Naive thymus-derived CD4-positive, alpha-beta T cell (primary cell): ENCODE measurements at regions not wholly inside any gene's neighbourhood (a gene's known extent, or its start where the extent isn't known, plus 50 kb on each side); places are given as distances from the start of the nearest gene placed in this dataset.

Source experiments
- ATAC-seq: fragments of 150-1000 bp; cut with Tn5 transposase; 2 replicates; pipeline ENCODE4 v1.10.0; 2021; ENCODE audit warnings: mild to moderate bottlenecking, moderate library complexity
- CTCF ChIA-PET: fragments of 350-600 bp; sonication (Branson Sonifier 250); formaldehyde crosslinking; loops from one replicate; lab custom pipeline; 2021; ENCODE audit warnings: antibody characterized with exemption; lab: Charles Lee
- POLR2A ChIA-PET: fragments of 350-600 bp; sonication (Branson Sonifier 250); formaldehyde crosslinking; loops from one replicate; lab custom pipeline; 2021; ENCODE audit warnings: antibody characterized with exemption, inconsistent platforms; lab: Charles Lee
- DNase-seq, 9 donors: peaks; one replicate each; pipeline versions ENCODE4 v3.0.0 to v3.0.0-alpha.2; 2020 to 2022; ENCODE audit warnings: mixed read lengths in 1 of 9
- H3K27ac ChIP-seq: one replicate; pipeline ENCODE4 v1.7.0; 2013; ENCODE audit warnings: mild to moderate bottlenecking, low read depth, low read length, moderate library complexity
- H3K27me3 ChIP-seq, 2 donors: one replicate each; pipeline ENCODE4 v1.7.0; 2013; ENCODE audit warnings: low read length in 2 of 2, mild to moderate bottlenecking in 2 of 2, moderate library complexity in 2 of 2; ENCODE audit not compliant: control insufficient read depth in 2 of 2, insufficient read depth in 2 of 2
- H3K36me3 ChIP-seq, 3 experiments: 1 replicate in 2 of 3; 2 replicates in 1 of 3; pipeline ENCODE4 v1.7.0; 2013; ENCODE audit warnings: low read length in 3 of 3, mild to moderate bottlenecking in 3 of 3, moderate library complexity in 1 of 3; ENCODE audit not compliant: insufficient read depth in 3 of 3, control insufficient read depth in 2 of 3
- H3K4me1 ChIP-seq, 2 donors: one replicate each; pipeline ENCODE4 v1.7.0; 2013; ENCODE audit warnings: low read length in 2 of 2, mild to moderate bottlenecking in 2 of 2, moderate library complexity in 1 of 2; ENCODE audit not compliant: control insufficient read depth in 2 of 2, insufficient read depth in 2 of 2
- H3K4me3 ChIP-seq: 2 replicates; pipeline ENCODE4 v1.7.0; 2013; ENCODE audit warnings: mild to moderate bottlenecking, low read length
- H3K9me3 ChIP-seq, 3 experiments: 1 replicate in 2 of 3; 2 replicates in 1 of 3; pipeline ENCODE4 v1.7.0; 2013; ENCODE audit warnings: low read length in 3 of 3; ENCODE audit not compliant: control insufficient read depth in 2 of 3
- H3K27ac Mint-ChIP-seq, 9 donors: one replicate each; pipeline ENCODE4 v1.8.0; 2020 to 2022; ENCODE audit warnings: mixed read lengths in 9 of 9, mild to moderate bottlenecking in 8 of 9, moderate library complexity in 5 of 9, inconsistent platforms in 2 of 9
- H3K27me3 Mint-ChIP-seq, 5 donors: one replicate each; pipeline ENCODE4 v1.8.0; 2021 to 2022; ENCODE audit warnings: mixed read lengths in 5 of 5, mild to moderate bottlenecking in 1 of 5
- H3K36me3 Mint-ChIP-seq, 5 donors: one replicate each; pipeline ENCODE4 v1.8.0; 2020 to 2022; ENCODE audit warnings: mixed read lengths in 5 of 5, mild to moderate bottlenecking in 3 of 5, inconsistent platforms in 1 of 5
- H3K4me1 Mint-ChIP-seq, 7 donors: one replicate each; pipeline ENCODE4 v1.8.0; 2020 to 2022; ENCODE audit warnings: mixed read lengths in 7 of 7, mild to moderate bottlenecking in 3 of 7, inconsistent platforms in 1 of 7
- H3K4me3 Mint-ChIP-seq, 10 donors: one replicate each; pipeline ENCODE4 v1.8.0; 2020 to 2022; ENCODE audit warnings: mild to moderate bottlenecking in 10 of 10, mixed read lengths in 10 of 10, moderate library complexity in 6 of 10, inconsistent platforms in 2 of 10
- H3K9me3 Mint-ChIP-seq, 11 donors: one replicate each; pipeline ENCODE4 v1.8.0; 2020 to 2022; ENCODE audit warnings: mixed read lengths in 11 of 11, mild to moderate bottlenecking in 4 of 11, inconsistent platforms in 1 of 11, moderate library complexity in 1 of 11
- intact Hi-C, 2 donors: fragments of 100-400 bp; cut with micrococcal nuclease; formaldehyde crosslinking; loops; one replicate each; pipeline ENCODE4 v1.15.1; 2023

GRCh38 chr3:71873093-71873611, 88.2 kb upstream of the PROK2 start:
- H3K27ac ChIP-seq, result no peak overlapping the region
- Mint-ChIP-seq H3K27ac (no peak overlapping the region), H3K4me3 (no peak overlapping the region)

GRCh38 chr3:71872256-71872655, 87.3 kb upstream of the PROK2 start:
- H3K4me3 Mint-ChIP-seq, result peak overlapping the region in 6 of 10 donors; percentile 2 to 64 (median 36)
- H3K36me3 Mint-ChIP-seq, result peaks cover 0 to 3% (median 0%) of the 10 kb centered on the region in 5 donors
- intact Hi-C loops, result loop anchor here (5.0 to 10.0 kb wide), 4 partner anchors 150 to 573 kb away; partner anchors contain the start of gene RYBP (in 1 of the 2)

More at GRCh38 chr3:71873093-71873611, 88.2 kb upstream of the PROK2 start:
- Histone ChIP-seq H3K4me1 (no peaks in the 10 kb centered on the region), H3K27me3 (no peaks in the 10 kb centered on the region), H3K9me3 (no peaks in the 10 kb centered on the region), H3K4me3 (no peak overlapping the region), H3K36me3 (no peaks in the 10 kb centered on the region)
- intact Hi-C loops, result loop anchor here (5.0 to 10.0 kb wide), 4 partner anchors 151 to 572 kb away; partner anchors contain the start of gene RYBP (in 1 of the 2)
- ATAC-seq, result no peak
- Mint-ChIP-seq H3K36me3 (peaks cover 0 to 3% (median 0%) of the 10 kb centered on the region in 5 donors), H3K27me3 (peaks cover 0 to 24% (median 0%) of the 10 kb centered on the region in 5 donors), H3K9me3 (peaks cover 0 to 1% (median 0%) of the 10 kb centered on the region in 11 donors), H3K4me1 (peaks cover 0 to 20% (median 10%) of the 10 kb centered on the region in 7 donors)
- no peak for DNase-seq
- POLR2A ChIA-PET, result no interaction called here
- CTCF ChIA-PET, result interaction anchor here (0.6 to 4.7 kb wide), 8 partner anchors 8 to 948 kb away, joined by 3 to 57 read pairs (median 4); no protein-coding TSS in a partner anchor

GRCh38 chr3:71870966-71871512, 86.1 kb upstream of the PROK2 start:
- Mint-ChIP-seq H3K36me3 (peaks cover 0 to 3% (median 0%) of the 10 kb centered on the region in 5 donors), H3K27ac (peak overlapping the region in 1 of 9 donors; percentile 23), H3K4me3 (no peak overlapping the region), H3K4me1 (peaks cover 0 to 20% (median 10%) of the 10 kb centered on the region in 7 donors), H3K9me3 (peaks cover 0 to 9% (median 0%) of the 10 kb centered on the region in 11 donors), H3K27me3 (peaks cover 0 to 41% (median 0%) of the 10 kb centered on the region in 5 donors)
- intact Hi-C loops, result loop anchor here (5.0 to 10.0 kb wide), 4 partner anchors 149 to 574 kb away; partner anchors contain the start of gene RYBP (in 1 of the 2)
- no peak for ATAC-seq
- Histone ChIP-seq H3K4me3 (no peak overlapping the region), H3K27ac (no peak overlapping the region), H3K36me3 (no peaks in the 10 kb centered on the region), H3K4me1 (no peaks in the 10 kb centered on the region), H3K9me3 (no peaks in the 10 kb centered on the region), H3K27me3 (no peaks in the 10 kb centered on the region)
- ChIA-PET CTCF (interaction anchor here (0.6 to 1.4 kb wide), 2 partner anchors 951 to 1067 kb away, joined by 3 to 4 read pairs; no protein-coding TSS in a partner anchor), POLR2A (interaction anchor here (0.5 to 0.7 kb wide), 2 partner anchors 98 to 795 kb away, joined by 4 read pairs; no protein-coding TSS in a partner anchor)
- no peak for DNase-seq

More at GRCh38 chr3:71872256-71872655, 87.3 kb upstream of the PROK2 start:
- peaks cover 0 to 31% (median 0%) of the 10 kb centered on the region in 5 donors for H3K27me3 Mint-ChIP-seq
- Histone ChIP-seq H3K9me3 (no peaks in the 10 kb centered on the region), H3K27ac (no peak overlapping the region), H3K27me3 (no peaks in the 10 kb centered on the region), H3K36me3 (no peaks in the 10 kb centered on the region), H3K4me3 (no peak overlapping the region), H3K4me1 (no peaks in the 10 kb centered on the region)
- no peak for ATAC-seq
- CTCF ChIA-PET, result interaction anchor here (0.9 to 1.2 kb wide), 3 partner anchors 143 to 949 kb away, joined by 3 to 4 read pairs (median 3); no protein-coding TSS in a partner anchor
- H3K9me3 Mint-ChIP-seq, result peaks cover 0 to 9% (median 0%) of the 10 kb centered on the region in 11 donors
- no peak for DNase-seq
- POLR2A ChIA-PET, result no interaction called here
- peaks cover 0 to 20% (median 10%) of the 10 kb centered on the region in 7 donors for H3K4me1 Mint-ChIP-seq
- peak overlapping the region in 5 of 9 donors; percentile 10 to 49 (median 34) for H3K27ac Mint-ChIP-seq

GRCh38 chr3:71868876-71869275, 83.9 kb upstream of the PROK2 start:
- Mint-ChIP-seq H3K4me3 (no peak overlapping the region), H3K4me1 (peaks cover 0 to 14% (median 7%) of the 10 kb centered on the region in 7 donors), H3K9me3 (peaks cover 0 to 9% (median 0%) of the 10 kb centered on the region in 11 donors), H3K27me3 (peaks cover 0 to 49% (median 9%) of the 10 kb centered on the region in 5 donors), H3K27ac (no peak overlapping the region), H3K36me3 (peaks cover 0 to 3% (median 0%) of the 10 kb centered on the region in 5 donors)
- ChIA-PET CTCF (no interaction called here), POLR2A (no interaction called here)
- Histone ChIP-seq H3K4me3 (no peak overlapping the region), H3K27ac (no peak overlapping the region), H3K27me3 (no peaks in the 10 kb centered on the region), H3K4me1 (no peaks in the 10 kb centered on the region), H3K36me3 (no peaks in the 10 kb centered on the region), H3K9me3 (no peaks in the 10 kb centered on the region)
- intact Hi-C loops, result no loop called here
- DNase-seq (no peak), ATAC-seq (no peak)

- ChIA-PET POLR2A (no interaction called here), CTCF (interaction anchor here (1.5 kb wide), 1 partner anchor 9 kb away, joined by 5 read pairs; no protein-coding TSS in a partner anchor)
- Histone ChIP-seq H3K27ac (no peak overlapping the region), H3K9me3 (no peaks in the 10 kb centered on the region), H3K4me3 (no peak overlapping the region), H3K4me1 (no peaks in the 10 kb centered on the region), H3K36me3 (no peaks in the 10 kb centered on the region), H3K27me3 (no peaks in the 10 kb centered on the region)
- Mint-ChIP-seq H3K4me3 (no peak overlapping the region), H3K36me3 (peaks cover 0 to 3% (median 0%) of the 10 kb centered on the region in 5 donors), H3K9me3 (peaks cover 0 to 9% (median under 1%) of the 10 kb centered on the region in 11 donors), H3K4me1 (peaks cover 0 to 2% (median 0%) of the 10 kb centered on the region in 7 donors), H3K27ac (no peak overlapping the region), H3K27me3 (peaks cover 20 to 67% (median 28%) of the 10 kb centered on the region in 5 donors)
- intact Hi-C loops, result no loop called here
- no peak for ATAC-seq
- no peak for DNase-seq
These were observed 80.8 kb upstream of the PROK2 start for GRCh38 chr3:71865727-71866126.

- Histone ChIP-seq H3K27me3 (no peaks in the 10 kb centered on the region), H3K36me3 (no peaks in the 10 kb centered on the region), H3K4me3 (no peak overlapping the region), H3K9me3 (no peaks in the 10 kb centered on the region), H3K4me1 (peaks cover 0 to 3% of the 10 kb centered on the region in 2 donors), H3K27ac (no peak overlapping the region)
- H3K27me3 Mint-ChIP-seq, result peaks cover 22 to 53% (median 35%) of the 10 kb centered on the region in 5 donors
- no peak overlapping the region for H3K4me3 Mint-ChIP-seq
- ATAC-seq (no peak), DNase-seq (no peak)
- peaks cover 0 to 7% (median 0%) of the 10 kb centered on the region in 5 donors for H3K36me3 Mint-ChIP-seq
- H3K27ac Mint-ChIP-seq, result no peak overlapping the region
- POLR2A ChIA-PET, result no interaction called here
- intact Hi-C loops, result no loop called here
- H3K4me1 Mint-ChIP-seq, result peaks cover 0 to 8% (median 3%) of the 10 kb centered on the region in 7 donors
- H3K9me3 Mint-ChIP-seq, result peaks cover 0 to 19% (median 4%) of the 10 kb centered on the region in 11 donors
- CTCF ChIA-PET, result interaction anchor here (0.9 kb wide), 1 partner anchor 134 kb away, joined by 3 read pairs; no protein-coding TSS in a partner anchor
These were observed 78.7 kb upstream of the PROK2 start for GRCh38 chr3:71863563-71864190.
